ENCODE measurements at regions not wholly inside any gene's neighbourhood (a gene's known extent, or its start where the extent isn't known, plus 50 kb on each side); places are given as distances from the start of the nearest gene placed in this dataset.

DNA sequence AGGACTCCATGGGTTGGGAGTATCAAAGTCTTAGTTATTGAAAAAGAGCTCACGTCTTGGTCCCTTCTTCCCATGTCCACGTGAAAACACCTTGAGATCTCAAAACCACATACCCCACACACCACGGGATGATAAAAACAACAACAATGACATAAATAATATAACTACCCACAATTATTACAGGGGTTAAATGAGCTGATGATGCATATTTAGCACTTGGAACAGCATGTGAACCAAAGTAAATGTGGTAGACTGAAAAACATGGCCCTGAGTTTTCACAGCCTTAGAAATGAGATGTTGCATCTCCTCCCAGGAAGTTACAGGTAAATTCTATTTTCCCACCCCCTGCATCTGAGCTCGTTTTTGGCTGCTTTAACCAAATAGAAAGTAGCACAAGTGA, 208.9 kb downstream of the C16orf95 start:
- no peak overlapping the region for H3K4me3 ChIP-seq (ENCODE audit: low read length)
- TF ChIP-seq, protein P1, sequence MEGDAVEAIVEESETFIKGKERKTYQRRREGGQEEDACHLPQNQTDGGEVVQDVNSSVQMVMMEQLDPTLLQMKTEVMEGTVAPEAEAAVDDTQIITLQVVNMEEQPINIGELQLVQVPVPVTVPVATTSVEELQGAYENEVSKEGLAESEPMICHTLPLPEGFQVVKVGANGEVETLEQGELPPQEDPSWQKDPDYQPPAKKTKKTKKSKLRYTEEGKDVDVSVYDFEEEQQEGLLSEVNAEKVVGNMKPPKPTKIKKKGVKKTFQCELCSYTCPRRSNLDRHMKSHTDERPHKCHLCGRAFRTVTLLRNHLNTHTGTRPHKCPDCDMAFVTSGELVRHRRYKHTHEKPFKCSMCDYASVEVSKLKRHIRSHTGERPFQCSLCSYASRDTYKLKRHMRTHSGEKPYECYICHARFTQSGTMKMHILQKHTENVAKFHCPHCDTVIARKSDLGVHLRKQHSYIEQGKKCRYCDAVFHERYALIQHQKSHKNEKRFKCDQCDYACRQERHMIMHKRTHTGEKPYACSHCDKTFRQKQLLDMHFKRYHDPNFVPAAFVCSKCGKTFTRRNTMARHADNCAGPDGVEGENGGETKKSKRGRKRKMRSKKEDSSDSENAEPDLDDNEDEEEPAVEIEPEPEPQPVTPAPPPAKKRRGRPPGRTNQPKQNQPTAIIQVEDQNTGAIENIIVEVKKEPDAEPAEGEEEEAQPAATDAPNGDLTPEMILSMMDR (conservative IDR thresholded peaks at IDR 0.05; ENCODE audit: low read depth, low read length), result no peak
- no peak for DNase-seq (ENCODE audit: low read depth)

DNA sequence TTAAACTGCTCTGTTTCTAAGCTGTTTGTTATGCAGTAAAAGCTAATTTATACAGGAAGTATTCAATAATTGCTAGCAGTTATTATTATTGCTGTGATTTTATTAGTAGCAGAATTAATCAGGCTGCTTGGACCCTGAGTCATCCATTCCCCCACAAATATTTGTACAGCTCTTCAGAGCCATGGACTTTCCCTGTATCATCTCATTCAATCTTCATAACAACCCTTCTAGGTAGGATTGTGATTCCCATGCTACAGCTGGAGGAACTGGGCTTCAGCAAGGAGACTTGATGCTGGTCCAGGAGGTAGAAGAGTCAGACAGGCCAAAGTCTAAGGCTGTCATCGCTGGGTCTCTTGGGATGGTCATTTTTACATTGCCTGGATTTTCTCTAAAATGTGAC, 208.3 kb downstream of the C16orf95 start:
- TF ChIP-seq, protein P1 (conservative IDR thresholded peaks at IDR 0.05; ENCODE audit: low read depth, low read length), result no peak
- DNase-seq (ENCODE audit: low read depth), result no peak
- H3K4me3 ChIP-seq (ENCODE audit: low read length), result no peak overlapping the region

DNA sequence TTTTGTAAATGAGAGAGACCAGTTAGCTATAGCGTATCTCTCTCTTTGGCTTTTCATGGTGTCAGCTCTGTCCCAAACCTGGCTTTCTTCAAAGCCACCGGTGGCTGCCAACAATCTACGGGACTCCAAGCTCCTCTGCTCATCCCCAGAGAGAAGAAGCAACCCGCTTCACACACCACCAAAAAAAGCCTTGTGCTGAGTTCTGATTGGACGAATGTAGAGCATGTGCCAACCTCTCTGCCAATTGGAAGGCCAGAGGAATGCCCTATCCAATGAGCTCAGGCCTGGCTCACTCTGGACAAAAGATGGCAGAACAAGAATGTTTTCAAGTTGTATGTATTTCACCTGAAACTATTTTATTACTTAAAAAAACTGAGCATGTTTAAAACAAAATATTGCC, 202.4 kb downstream of the C16orf95 start:
- TF ChIP-seq, protein P1 (conservative IDR thresholded peaks at IDR 0.05; ENCODE audit: low read depth, low read length), result no peak

DNA sequence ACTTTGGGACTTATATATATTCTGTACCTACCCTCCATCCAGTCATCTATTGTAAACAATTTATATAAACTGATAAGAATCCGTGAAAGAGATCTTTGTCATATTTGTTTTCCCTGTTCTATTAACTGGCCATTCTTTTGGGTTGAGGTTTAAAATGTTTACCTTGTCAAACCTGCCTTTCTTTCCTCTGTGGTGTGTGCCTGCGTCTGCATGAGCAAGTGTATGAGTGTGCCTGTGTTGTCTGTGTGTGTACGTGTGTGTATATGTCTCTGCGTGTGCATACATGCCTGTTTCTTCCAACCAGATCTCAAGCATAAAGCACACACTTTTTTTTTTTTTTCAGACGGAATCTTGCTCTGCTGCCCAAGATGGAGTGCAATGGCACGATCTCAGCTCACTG, 201.5 kb downstream of the C16orf95 start:
- H3K4me3 ChIP-seq (ENCODE audit: low read length), result no peak overlapping the region
- TF ChIP-seq, protein P1 (conservative IDR thresholded peaks at IDR 0.05; ENCODE audit: low read depth, low read length), result no peak
- no peak for DNase-seq (ENCODE audit: low read depth)

More for the DNA sequence above, 202.4 kb downstream of the C16orf95 start:
- no peak overlapping the region for H3K4me3 ChIP-seq (ENCODE audit: low read length)
- no peak for DNase-seq (ENCODE audit: low read depth)

DNA sequence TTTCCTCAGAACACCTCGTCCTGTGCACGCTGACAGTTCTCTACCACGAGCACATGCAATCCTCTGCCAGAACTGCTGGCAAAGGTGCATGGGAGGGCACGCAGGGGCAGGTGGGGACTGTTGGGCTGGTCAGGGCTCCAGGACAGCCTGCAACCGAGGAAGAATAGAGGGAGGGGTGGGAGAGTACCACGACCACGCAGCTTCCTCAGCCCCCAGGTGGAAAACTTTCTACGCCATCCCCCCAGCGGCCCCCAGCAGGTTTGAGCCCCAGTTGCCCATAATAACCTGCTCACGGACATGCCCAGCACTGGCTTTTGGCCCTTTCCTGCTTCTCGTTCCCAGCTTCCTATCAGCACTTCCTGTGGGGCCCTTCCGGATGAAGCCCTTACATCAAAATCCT, 199.3 kb downstream of the C16orf95 start:
- H3K4me3 ChIP-seq (ENCODE audit: low read length), result no peak overlapping the region
- TF ChIP-seq, protein P1 (conservative IDR thresholded peaks at IDR 0.05; ENCODE audit: low read depth, low read length), result no peak
- no peak for DNase-seq (ENCODE audit: low read depth)

DNA sequence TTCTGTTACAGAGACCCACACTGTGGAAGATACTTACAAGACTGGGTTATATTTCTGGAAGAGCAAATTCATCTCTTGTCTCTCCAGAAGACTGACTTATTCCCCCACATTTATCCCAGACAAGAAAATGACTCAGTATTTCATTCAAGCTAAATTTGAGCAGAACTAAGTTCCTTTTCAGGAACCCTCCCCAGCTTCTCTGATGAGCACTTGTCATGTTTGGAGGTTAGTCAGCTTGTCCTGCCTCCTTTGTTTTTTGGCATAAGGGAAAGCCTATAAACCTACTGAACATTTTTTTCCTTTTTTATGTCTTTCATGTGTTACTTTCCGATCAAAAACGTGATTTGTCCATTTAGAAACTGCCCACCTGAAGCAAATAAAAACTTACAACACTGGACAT, 198.0 kb downstream of the C16orf95 start:
- TF ChIP-seq, protein P1 (conservative IDR thresholded peaks at IDR 0.05; ENCODE audit: low read depth, low read length), result no peak
- no peak for DNase-seq (ENCODE audit: low read depth)
- no peak overlapping the region for H3K4me3 ChIP-seq (ENCODE audit: low read length)

DNA sequence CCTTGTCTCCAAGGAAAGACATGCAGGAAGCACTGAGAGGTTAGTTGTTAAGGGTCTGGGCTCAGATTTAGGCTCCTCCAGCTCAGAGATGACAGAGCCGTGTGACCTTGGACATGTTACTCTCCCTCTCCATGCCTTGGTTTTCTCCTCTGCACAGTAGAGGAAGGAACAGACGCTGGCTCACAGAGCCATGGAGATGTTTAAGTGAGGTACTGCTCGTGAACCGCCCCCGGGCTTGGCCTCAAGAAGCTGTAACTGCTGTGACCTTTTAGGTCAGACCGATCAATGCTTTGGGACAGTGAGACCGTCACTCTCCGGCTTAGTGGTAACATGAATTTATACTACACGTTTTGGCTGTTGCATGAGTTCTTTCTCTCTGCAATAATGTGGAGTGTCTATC, 197.4 kb downstream of the C16orf95 start:
- H3K4me3 ChIP-seq (ENCODE audit: low read length), result no peak overlapping the region
- no peak for DNase-seq (ENCODE audit: low read depth)
- TF ChIP-seq, protein P1 (conservative IDR thresholded peaks at IDR 0.05; ENCODE audit: low read depth, low read length), result no peak
